HUES48 (cell line): ENCODE measurements at regions not wholly inside any gene's neighbourhood (a gene's known extent, or its start where the extent isn't known, plus 50 kb on each side); places are given as distances from the start of the nearest gene placed in this dataset.

Source experiments
- H3K27ac ChIP-seq: one replicate; pipeline ENCODE4 v1.7.0; 2013; ENCODE audit warnings: low read depth, low read length, inconsistent platforms
- H3K27me3 ChIP-seq: 2 replicates; pipeline ENCODE4 v1.6.1; 2013; ENCODE audit warnings: mild to moderate bottlenecking, low read length; ENCODE audit not compliant: control insufficient read depth, insufficient read depth
- H3K36me3 ChIP-seq: 2 replicates; pipeline ENCODE4 v1.6.1; 2013; ENCODE audit warnings: low read length; ENCODE audit not compliant: control insufficient read depth, insufficient read depth
- H3K4me1 ChIP-seq: 2 replicates; pipeline ENCODE4 v1.6.1; 2013; ENCODE audit warnings: mild to moderate bottlenecking, low read length; ENCODE audit not compliant: control insufficient read depth, insufficient read depth
- H3K4me3 ChIP-seq: 2 replicates; pipeline ENCODE4 v1.5.1; 2013; ENCODE audit warnings: mild to moderate bottlenecking, low read depth, low read length
- H3K9ac ChIP-seq: 2 replicates; pipeline ENCODE4 v1.6.1; 2013; ENCODE audit warnings: mild to moderate bottlenecking, low read depth, low read length, moderate library complexity
- H3K9me3 ChIP-seq: 2 replicates; pipeline ENCODE4 v1.6.1; 2013; ENCODE audit warnings: low read length; ENCODE audit not compliant: control insufficient read depth, insufficient read depth

GRCh38 chr4:125482822-125483221 lies 168.1 kb downstream of the FAT4 start:
- Histone ChIP-seq H3K4me3 (no peak overlapping the region), H3K27ac (no peak overlapping the region), H3K36me3 (peaks cover 8% of the 10 kb centered on the region; the same call in 1 of the 2 replicates), H3K9ac (no peak overlapping the region), H3K27me3 (no peaks in the 10 kb centered on the region), H3K9me3 (no peaks in the 10 kb centered on the region), H3K4me1 (no peaks in the 10 kb centered on the region)

GRCh38 chr4:125483278-125483677 lies 168.5 kb downstream of the FAT4 start:
- H3K9me3 ChIP-seq: no peaks in the 10 kb centered on the region
- H3K9ac ChIP-seq: no peak overlapping the region
- no peaks in the 10 kb centered on the region for H3K4me1 ChIP-seq
- no peak overlapping the region for H3K4me3 ChIP-seq
- H3K27ac ChIP-seq: no peak overlapping the region
- no peaks in the 10 kb centered on the region for H3K27me3 ChIP-seq
- H3K36me3 ChIP-seq: peaks cover 8% of the 10 kb centered on the region; the same call in 1 of the 2 replicates

GRCh38 chr4:125484912-125485311 lies 170.2 kb downstream of the FAT4 start:
- Histone ChIP-seq H3K27me3 (no peaks in the 10 kb centered on the region), H3K4me3 (no peak overlapping the region), H3K27ac (no peak overlapping the region), H3K4me1 (no peaks in the 10 kb centered on the region), H3K9me3 (no peaks in the 10 kb centered on the region), H3K36me3 (peaks cover 10% of the 10 kb centered on the region; the same call in 1 of the 2 replicates), H3K9ac (no peak overlapping the region)

GRCh38 chr4:125486351-125486750 lies 171.6 kb downstream of the FAT4 start:
- H3K9ac ChIP-seq: no peak overlapping the region
- no peaks in the 10 kb centered on the region for H3K4me1 ChIP-seq
- H3K9me3 ChIP-seq: no peaks in the 10 kb centered on the region
- H3K27me3 ChIP-seq: no peaks in the 10 kb centered on the region
- peaks cover 14% of the 10 kb centered on the region; the same call in 1 of the 2 replicates for H3K36me3 ChIP-seq
- no peak overlapping the region for H3K27ac ChIP-seq
- H3K4me3 ChIP-seq: no peak overlapping the region

GRCh38 chr4:125489952-125490690 lies 175.4 kb downstream of the FAT4 start:
- Histone ChIP-seq H3K27ac (no peak overlapping the region), H3K4me3 (no peak overlapping the region), H3K27me3 (no peaks in the 10 kb centered on the region), H3K4me1 (no peaks in the 10 kb centered on the region), H3K9me3 (no peaks in the 10 kb centered on the region), H3K36me3 (peaks cover 10% of the 10 kb centered on the region; the same call in 1 of the 2 replicates), H3K9ac (no peak overlapping the region)

GRCh38 chr4:125492957-125493356 lies 178.2 kb downstream of the FAT4 start:
- Histone ChIP-seq H3K4me3 (no peak overlapping the region), H3K9ac (no peak overlapping the region), H3K9me3 (no peaks in the 10 kb centered on the region), H3K36me3 (0 out of 2 replicates have a peak, but pooled peaks cover 6% of the 10 kb centered on the region), H3K4me1 (peaks cover 5% of the 10 kb centered on the region; the same call in 1 of the 2 replicates), H3K27me3 (no peaks in the 10 kb centered on the region), H3K27ac (no peak overlapping the region)

GRCh38 chr4:125497861-125498260 lies 183.1 kb downstream of the FAT4 start:
- no peaks in the 10 kb centered on the region for H3K36me3 ChIP-seq
- H3K27me3 ChIP-seq: no peaks in the 10 kb centered on the region
- H3K27ac ChIP-seq: no peak overlapping the region
- no peaks in the 10 kb centered on the region for H3K9me3 ChIP-seq
- H3K4me3 ChIP-seq: no peak overlapping the region
- H3K9ac ChIP-seq: no peak overlapping the region
- H3K4me1 ChIP-seq: peaks cover 12% of the 10 kb centered on the region; the same call in 1 of the 2 replicates

- no peaks in the 10 kb centered on the region for H3K9me3 ChIP-seq
- no peaks in the 10 kb centered on the region for H3K36me3 ChIP-seq
- peaks cover 12% of the 10 kb centered on the region; the same call in 1 of the 2 replicates for H3K4me1 ChIP-seq
- H3K27me3 ChIP-seq: no peaks in the 10 kb centered on the region
- no peak overlapping the region for H3K27ac ChIP-seq
- H3K4me3 ChIP-seq: no peak overlapping the region
- no peak overlapping the region for H3K9ac ChIP-seq
These were observed 184.2 kb downstream of the FAT4 start for GRCh38 chr4:125498981-125499380.

GRCh38 chr4:125501090-125501489 lies 186.3 kb downstream of the FAT4 start:
- H3K27me3 ChIP-seq: no peaks in the 10 kb centered on the region
- H3K9ac ChIP-seq: no peak overlapping the region
- no peak overlapping the region for H3K4me3 ChIP-seq
- no peaks in the 10 kb centered on the region for H3K36me3 ChIP-seq
- H3K9me3 ChIP-seq: no peaks in the 10 kb centered on the region
- no peak overlapping the region for H3K27ac ChIP-seq
- H3K4me1 ChIP-seq: peaks cover 12% of the 10 kb centered on the region; the same call in 1 of the 2 replicates

- no peaks in the 10 kb centered on the region for H3K36me3 ChIP-seq
- no peak overlapping the region for H3K27ac ChIP-seq
- H3K4me1 ChIP-seq: peaks cover 11% of the 10 kb centered on the region; the same call in 1 of the 2 replicates
- H3K9ac ChIP-seq: no peak overlapping the region
- H3K27me3 ChIP-seq: no peaks in the 10 kb centered on the region
- no peaks in the 10 kb centered on the region for H3K9me3 ChIP-seq
- H3K4me3 ChIP-seq: no peak overlapping the region
These were observed 186.8 kb downstream of the FAT4 start for GRCh38 chr4:125501568-125501967.

- no peaks in the 10 kb centered on the region for H3K27me3 ChIP-seq
- H3K9me3 ChIP-seq: no peaks in the 10 kb centered on the region
- H3K4me1 ChIP-seq: peaks cover 7% of the 10 kb centered on the region; the same call in 1 of the 2 replicates
- no peak overlapping the region for H3K9ac ChIP-seq
- no peaks in the 10 kb centered on the region for H3K36me3 ChIP-seq
- H3K27ac ChIP-seq: no peak overlapping the region
- no peak overlapping the region for H3K4me3 ChIP-seq
These were observed 190.9 kb downstream of the FAT4 start for GRCh38 chr4:125505621-125506020.
